ENCODE measurements at regions not wholly inside any gene's neighbourhood (a gene's known extent, or its start where the extent isn't known, plus 50 kb on each side); places are given as distances from the start of the nearest gene placed in this dataset.

DNA sequence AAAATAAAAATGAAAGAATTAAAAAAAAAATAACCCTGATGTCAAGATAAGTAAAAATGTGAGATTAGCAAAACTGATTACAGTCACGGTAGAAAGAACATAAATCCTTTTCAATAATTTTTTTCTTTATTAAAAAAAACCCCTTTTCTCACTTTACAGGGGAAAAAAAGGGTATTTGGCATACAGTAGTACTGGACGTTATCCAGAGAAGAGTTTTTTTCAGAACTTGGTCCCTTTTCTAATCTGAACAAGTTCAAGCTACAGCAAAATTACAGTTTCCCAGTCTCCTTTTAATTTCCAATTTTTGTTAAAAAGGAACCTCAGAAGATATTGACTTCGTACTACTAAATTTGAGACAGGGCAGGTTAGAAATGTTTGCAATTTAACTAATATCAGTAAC, 134.7 kb upstream of the DCN start:
- DNase-seq (ENCODE audit: low read depth): no peak
- no peak overlapping the region for H3K4me3 ChIP-seq (ENCODE audit: low read depth, low read length)
- TF ChIP-seq, protein P1, sequence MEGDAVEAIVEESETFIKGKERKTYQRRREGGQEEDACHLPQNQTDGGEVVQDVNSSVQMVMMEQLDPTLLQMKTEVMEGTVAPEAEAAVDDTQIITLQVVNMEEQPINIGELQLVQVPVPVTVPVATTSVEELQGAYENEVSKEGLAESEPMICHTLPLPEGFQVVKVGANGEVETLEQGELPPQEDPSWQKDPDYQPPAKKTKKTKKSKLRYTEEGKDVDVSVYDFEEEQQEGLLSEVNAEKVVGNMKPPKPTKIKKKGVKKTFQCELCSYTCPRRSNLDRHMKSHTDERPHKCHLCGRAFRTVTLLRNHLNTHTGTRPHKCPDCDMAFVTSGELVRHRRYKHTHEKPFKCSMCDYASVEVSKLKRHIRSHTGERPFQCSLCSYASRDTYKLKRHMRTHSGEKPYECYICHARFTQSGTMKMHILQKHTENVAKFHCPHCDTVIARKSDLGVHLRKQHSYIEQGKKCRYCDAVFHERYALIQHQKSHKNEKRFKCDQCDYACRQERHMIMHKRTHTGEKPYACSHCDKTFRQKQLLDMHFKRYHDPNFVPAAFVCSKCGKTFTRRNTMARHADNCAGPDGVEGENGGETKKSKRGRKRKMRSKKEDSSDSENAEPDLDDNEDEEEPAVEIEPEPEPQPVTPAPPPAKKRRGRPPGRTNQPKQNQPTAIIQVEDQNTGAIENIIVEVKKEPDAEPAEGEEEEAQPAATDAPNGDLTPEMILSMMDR (conservative IDR thresholded peaks at IDR 0.05; ENCODE audit: low read depth, low read length): no peak

DNA sequence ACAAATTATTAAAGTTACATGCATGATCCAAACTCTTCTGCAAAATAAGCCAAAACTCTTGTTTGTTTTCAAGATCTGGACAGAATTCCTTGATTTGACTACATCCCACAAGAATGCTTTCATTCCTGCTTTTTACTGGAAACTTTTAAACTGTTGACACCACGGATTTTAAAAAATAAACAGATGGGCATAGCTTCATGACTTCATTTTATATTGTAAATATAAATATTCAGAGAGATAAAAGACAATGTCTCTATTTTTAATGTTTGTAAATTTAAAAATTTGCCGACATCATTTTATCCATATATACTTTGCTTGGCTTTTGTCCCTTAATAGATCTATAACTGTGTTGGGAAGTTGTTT, 134.3 kb upstream of the DCN start:
- DNase-seq (ENCODE audit: low read depth): no peak
- TF ChIP-seq, protein P1 (conservative IDR thresholded peaks at IDR 0.05; ENCODE audit: low read depth, low read length): no peak
- no peak overlapping the region for H3K4me3 ChIP-seq (ENCODE audit: low read depth, low read length)

DNA sequence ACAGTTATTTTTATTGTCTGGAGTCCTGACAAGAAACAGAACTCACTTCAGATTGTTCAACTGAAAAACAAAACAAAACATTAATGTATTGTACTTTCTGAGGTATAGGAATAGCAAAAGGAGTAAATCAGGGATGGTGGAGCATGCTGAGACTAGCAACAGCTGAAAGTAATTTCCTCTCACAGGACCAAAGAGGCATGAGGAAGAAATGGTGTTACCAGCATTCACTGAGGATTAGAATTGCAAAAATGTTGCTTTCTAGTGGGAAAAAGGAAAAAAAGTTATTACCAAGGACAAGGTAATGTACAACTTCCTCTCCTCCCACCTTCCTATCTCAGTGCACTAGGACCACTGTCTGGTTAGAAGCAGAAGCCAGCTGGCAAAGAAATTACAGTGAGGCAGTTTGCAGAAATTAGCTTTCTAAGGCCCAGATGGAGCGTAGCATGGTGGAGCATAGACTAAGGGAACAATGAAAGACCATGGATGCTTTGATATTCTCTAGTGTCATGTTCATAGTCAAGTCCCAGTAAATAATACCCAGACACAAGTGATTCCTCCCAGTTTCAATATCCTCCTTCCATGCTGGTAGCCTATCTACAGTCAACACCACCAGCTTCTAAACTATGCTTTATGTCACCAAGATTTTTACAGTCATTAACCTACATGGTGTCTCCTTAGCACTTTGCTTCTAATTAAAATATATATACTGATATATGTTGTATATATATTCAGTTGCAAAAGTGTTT, 133.7 kb upstream of the DCN start:
- TF ChIP-seq, protein P1 (conservative IDR thresholded peaks at IDR 0.05; ENCODE audit: low read depth, low read length): no peak
- no peak for DNase-seq (ENCODE audit: low read depth)
- H3K4me3 ChIP-seq (ENCODE audit: low read depth, low read length): no peak overlapping the region

DNA sequence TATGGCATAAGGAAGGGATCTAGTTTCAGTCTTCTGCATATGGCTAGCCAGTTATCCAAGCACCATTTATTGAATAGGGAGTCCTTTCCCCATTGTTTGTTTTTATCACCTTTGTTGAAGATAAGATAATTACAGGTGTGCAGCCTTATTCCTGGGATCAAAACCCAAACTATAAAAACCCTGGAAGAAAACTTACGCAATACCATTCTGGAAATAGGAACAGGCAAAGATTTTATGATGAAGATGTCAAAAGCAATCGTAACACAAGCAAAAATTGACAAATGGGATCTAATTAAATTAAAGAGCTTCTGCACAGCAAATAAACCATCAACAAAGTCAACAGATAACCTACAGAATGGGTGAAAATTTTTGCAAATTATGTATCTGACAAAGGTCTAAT, 128.5 kb upstream of the DCN start:
- no peak for DNase-seq (ENCODE audit: low read depth)
- TF ChIP-seq, protein P1 (conservative IDR thresholded peaks at IDR 0.05; ENCODE audit: low read depth, low read length): no peak
- no peak overlapping the region for H3K4me3 ChIP-seq (ENCODE audit: low read depth, low read length)

DNA sequence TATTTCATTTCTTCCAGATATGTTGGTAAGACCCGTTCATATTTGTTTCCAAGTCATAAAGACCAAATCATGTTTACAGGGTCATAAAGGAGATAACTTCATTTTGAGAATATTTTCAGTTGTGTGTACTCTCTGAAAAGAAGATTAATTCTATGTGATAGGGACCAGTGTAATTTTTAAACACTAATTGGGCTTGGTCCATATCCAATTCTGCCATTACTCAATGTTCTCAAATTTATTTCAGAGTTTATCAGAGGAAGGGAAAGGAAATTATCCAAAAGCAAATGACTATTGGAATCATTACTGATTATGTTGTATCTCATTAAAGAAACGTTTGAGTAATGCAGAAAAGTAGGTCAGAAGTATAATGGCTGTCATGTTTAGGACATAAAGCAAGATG, 126.8 kb upstream of the DCN start:
- no peak for DNase-seq (ENCODE audit: low read depth)
- TF ChIP-seq, protein P1 (conservative IDR thresholded peaks at IDR 0.05; ENCODE audit: low read depth, low read length): no peak
- H3K4me3 ChIP-seq (ENCODE audit: low read depth, low read length): no peak overlapping the region

DNA sequence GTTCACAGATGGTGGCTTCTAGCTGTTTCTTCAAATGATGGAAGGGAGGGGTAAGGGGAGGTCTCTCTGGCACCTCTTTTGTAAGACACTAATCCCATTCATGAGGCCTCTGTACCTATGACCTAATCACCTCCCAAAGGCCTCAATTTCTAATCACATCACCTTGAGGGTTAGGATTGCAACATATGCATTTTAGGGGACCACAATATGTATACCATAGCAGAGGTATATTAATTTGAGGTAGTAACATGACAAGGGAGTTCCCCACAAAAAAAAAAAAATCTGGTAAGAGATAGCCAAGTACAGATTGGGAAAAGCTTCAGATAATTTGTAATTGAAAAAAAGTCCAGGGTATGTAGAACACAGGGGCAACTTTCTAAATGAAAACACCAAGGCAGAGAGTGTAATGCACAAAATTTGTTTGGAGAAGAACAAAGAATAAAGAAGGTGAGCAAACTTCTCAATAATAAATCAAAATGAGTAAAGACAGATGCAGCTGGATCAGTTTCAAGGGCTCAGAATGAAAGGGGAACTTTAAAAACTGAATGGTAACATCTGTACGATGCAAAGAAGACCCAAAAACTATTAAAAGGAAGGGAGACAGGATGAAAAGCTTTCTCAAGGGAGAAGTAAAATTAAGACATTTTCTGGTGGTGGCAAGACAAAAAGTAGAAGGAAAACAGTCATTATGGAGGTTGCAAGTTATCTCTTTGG, 125.5 kb upstream of the DCN start:
- no peak for DNase-seq (ENCODE audit: low read depth)
- TF ChIP-seq, protein P1 (conservative IDR thresholded peaks at IDR 0.05; ENCODE audit: low read depth, low read length): no peak
- no peak overlapping the region for H3K4me3 ChIP-seq (ENCODE audit: low read depth, low read length)

DNA sequence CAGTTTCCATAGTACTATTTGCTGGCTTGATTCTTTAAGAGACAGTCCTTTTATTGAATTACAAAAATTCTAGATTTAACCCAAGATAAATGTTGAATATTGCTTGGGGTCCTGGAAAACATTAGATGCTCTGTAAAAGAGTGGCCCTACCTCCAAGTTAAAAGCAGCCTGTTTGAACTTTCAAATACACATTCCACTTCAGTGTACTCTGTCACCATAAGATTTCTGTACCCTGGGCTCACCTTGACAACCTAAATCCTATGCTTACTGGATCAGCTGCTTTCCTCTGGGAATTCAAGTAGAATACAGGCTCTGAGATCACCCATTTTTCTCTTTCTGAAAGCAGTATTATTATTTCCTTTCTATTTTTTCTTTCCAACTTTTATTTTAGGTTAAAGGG, 107.7 kb upstream of the DCN start:
- TF ChIP-seq, protein P1 (conservative IDR thresholded peaks at IDR 0.05; ENCODE audit: low read depth, low read length): no peak

More for the DNA sequence above, 107.7 kb upstream of the DCN start:
- no peak for DNase-seq (ENCODE audit: low read depth)
- no peak overlapping the region for H3K4me3 ChIP-seq (ENCODE audit: low read depth, low read length)
